Kasumi-1 (cell line): ENCODE measurements at regions not wholly inside any gene's neighbourhood (a gene's known extent, or its start where the extent isn't known, plus 50 kb on each side); places are given as distances from the start of the nearest gene placed in this dataset.

Source experiments
- DNase-seq, 2 experiments: peaks; one replicate each; lab custom pipeline; 2025; lab: John Stamatoyannopoulos, UW

GRCh38 chr3:103624271-103624670 is 1189.5 kb downstream of the ZPLD1 start:
- peak; percentile 2 to 16 for DNase-seq

DNA sequence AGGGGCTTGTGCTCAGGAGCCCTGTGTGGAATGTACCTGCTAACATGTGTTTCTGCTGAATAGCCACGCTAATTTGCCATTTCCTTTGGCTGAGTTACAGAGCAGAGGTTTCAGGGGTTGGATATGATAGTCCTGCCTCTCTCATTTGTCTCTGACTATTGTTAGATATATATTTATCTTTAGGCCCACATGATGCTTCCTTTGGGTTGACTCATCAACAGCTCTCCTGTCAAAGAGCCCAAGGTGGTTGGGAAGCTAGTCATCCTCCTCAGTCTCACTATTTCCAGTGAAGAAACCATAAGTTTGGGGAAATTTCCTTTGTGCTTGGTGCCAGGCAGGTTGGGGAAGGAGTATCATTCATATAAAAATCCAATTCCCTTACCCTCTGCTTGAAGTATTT is 1194.6 kb downstream of the ZPLD1 start:
- DNase-seq = no peak

- DNase-seq = no peak
Observed at GRCh38 chr3:103644450-103644849, 1209.6 kb downstream of the ZPLD1 start.

DNA sequence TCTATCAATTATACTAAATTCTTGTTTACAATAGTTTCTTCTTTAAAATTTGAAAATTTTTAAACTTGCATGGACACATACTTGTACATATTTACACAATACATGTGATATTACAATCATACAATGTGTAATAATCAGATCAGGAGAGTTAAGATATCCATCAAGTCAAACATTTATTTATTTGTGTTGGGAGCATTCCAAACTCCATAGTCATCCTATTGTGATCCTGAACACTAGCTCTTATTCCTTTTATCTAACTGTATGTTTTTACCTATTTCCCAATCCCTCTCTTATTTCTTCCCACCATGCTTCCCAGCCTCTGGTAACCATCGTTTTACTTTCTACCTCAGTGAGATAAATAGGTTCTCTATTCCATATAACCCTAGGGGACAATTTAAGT is 1219.2 kb downstream of the ZPLD1 start:
- no peak for DNase-seq

GRCh38 chr3:103657756-103658155 is 1222.9 kb downstream of the ZPLD1 start:
- no peak for DNase-seq

DNA sequence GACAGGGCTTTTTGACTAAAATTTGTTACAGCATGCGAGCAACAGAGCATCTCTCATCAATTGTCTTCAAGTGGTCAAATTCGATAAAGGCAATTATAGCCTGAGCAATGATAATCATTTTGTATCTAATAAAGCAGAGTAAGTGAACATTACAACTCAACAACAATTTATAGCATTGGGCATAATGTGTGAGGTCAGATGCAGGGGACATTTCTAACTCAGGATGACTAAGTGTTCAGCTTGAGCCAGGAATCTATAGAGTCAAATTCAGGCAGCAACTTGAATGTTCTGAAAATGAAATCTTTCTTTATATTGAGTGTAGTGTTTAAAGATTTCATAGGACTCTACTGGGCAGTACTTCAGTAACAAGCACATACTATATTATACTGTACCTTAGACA is 1226.0 kb downstream of the ZPLD1 start:
- no peak for DNase-seq

DNA sequence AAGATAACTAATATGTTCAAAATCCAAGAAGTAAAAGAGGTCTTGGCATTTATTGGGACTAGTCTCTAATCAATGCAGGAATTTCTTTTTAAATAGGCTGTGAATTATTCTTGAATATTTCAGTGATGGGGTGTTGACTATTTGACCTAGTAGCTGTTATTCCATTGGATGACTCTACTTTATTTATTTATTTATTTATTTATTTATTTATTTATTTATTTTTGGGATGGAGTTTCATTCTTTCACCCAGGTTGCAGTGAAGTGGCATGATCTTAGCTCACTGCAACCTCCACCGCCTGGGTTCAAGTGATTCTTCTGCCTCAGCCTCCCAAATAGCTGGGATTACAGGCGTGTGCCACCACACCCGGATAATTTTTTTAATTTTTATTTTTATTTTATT is 1227.8 kb downstream of the ZPLD1 start:
- DNase-seq = no peak

- no peak for DNase-seq
Observed at GRCh38 chr3:103672346-103672745, 1237.5 kb downstream of the ZPLD1 start.

DNA sequence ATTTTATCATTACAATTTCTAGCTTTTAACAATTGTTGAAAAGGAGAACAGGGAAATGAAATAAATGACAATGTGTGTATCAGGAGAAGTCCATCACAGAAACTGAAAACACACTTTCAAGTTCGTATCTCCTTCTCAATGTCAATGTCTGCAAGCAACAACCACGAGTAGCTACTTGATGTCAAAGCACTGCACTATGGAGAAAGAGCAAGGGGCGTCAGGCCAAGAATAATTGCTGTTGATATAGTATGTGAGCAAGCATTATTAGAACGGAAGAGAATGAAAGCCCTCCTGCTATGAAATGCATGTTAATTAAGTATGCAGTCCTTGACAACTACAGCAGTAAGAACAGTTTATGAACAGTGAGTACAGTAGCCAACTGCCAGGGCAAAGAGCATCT is 1250.1 kb downstream of the ZPLD1 start:
- DNase-seq = no peak

DNA sequence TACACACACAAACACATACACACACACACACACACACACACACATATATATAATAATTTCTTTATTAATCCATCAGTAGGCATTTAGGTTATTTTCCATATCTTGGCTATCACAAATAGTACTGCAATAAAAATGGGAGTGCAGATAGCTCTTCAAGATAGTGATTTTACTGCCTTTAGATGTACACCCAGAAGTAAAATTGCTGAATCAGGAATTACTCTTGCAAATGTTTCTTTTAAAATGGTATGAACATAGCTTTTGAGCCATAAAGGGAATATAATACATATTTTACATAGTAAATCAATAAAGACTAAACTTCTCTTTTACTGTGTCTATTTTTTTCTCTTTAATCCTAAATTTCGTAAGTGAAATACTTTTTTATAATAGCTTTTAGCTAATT is 1251.1 kb downstream of the ZPLD1 start:
- DNase-seq = no peak

GRCh38 chr3:103690536-103690935 is 1255.7 kb downstream of the ZPLD1 start:
- DNase-seq = no peak

DNA sequence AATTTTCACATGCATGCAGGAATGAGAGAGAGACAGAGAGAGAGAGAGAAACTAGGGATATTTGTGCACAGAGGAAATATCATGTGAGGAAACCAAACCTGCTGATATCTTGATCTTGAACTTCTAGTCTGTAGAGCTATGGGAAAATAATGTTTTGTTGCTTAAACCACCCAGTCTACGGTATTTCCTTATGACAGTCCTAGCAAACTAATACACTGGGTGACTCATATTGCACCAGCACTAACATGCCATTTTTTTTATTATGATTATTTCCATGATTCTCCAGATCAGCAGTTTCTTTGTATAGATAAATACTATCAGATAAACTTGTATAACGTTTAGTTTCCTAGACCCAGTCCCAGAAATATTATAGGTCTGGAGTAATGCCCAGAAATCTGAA is 1259.0 kb downstream of the ZPLD1 start:
- DNase-seq = no peak

DNA sequence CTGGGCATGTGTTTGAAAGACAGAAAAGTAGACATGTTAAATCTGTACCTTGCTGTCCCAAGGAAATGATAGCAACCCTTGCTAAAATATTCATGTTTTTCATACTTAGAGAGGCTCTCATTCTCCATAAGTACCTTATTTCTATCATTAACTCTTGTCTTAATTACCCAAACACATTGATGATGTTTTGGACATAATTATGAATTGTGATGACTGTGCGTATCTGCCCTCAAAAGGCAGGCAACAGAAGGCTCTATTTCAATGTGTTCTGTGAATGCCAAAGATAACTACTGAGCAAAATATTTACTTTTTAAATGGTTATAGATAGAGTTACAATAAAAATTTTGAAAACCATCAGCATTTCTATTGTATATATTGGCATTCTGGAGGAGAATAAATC is 1263.8 kb downstream of the ZPLD1 start:
- no peak for DNase-seq

DNA sequence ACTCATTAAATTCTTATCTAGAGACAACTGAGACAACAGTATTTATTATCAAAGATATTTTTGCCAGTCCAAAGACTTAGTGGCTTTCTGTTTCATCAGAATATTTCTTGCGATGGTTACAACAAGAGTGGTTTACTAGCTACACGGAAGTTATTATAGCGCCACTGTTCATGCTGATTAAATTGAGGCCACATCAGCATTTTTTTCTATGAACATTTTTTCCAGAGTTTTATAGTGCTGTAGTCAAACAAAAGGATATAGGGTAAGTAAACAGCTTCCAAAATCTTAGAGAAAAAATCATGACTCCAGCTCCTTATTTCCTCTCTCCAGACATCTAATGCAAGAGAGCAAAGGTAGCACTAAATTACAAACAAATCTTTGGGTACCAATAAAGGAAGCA is 1264.4 kb downstream of the ZPLD1 start:
- no peak for DNase-seq

DNA sequence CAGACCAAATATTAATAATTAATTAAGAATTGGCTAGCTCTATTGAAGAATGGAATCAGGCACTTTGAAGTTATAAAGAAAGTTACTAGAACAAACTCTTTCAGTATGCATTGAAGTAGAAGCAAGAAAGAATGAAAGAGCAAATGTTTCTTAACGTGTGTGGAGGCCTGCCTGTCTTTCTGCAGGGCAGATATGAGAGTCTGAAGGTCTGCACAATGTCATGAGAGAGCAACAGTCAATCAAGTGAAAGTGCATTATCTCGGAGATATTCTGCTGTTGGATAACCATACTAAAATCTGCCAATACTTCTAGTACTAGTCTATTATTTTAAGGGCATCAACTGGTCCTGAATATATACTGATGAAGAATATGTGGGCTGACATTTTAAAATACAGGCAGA is 1270.8 kb downstream of the ZPLD1 start:
- no peak for DNase-seq

DNA sequence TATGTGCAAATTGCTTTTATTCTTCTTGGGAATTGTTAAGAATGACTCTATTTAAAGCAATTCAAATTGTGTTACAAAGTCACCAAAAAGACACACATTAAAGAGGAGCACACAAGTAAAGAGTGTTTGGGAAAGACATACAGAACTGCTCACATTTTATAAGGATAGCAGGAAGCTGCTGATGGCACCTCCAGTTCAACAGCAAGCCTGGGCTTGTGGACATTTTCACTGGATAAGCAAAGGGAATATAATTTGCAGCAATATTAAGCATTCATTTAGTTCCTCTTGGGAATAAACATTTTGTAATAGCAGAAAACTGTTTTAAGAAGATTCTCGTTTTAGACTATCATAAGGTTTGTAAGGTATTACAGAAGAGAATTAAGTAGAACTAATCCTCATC is 1271.9 kb downstream of the ZPLD1 start:
- no peak for DNase-seq

GRCh38 chr3:103711670-103712069 is 1276.9 kb downstream of the ZPLD1 start:
- no peak for DNase-seq

- DNase-seq = peak; percentile 38 to 47
Observed at GRCh38 chr3:103712320-103713008, 1277.6 kb downstream of the ZPLD1 start.

- DNase-seq = no peak
Observed at GRCh38 chr3:103729547-103729946, 1294.7 kb downstream of the ZPLD1 start.

DNA sequence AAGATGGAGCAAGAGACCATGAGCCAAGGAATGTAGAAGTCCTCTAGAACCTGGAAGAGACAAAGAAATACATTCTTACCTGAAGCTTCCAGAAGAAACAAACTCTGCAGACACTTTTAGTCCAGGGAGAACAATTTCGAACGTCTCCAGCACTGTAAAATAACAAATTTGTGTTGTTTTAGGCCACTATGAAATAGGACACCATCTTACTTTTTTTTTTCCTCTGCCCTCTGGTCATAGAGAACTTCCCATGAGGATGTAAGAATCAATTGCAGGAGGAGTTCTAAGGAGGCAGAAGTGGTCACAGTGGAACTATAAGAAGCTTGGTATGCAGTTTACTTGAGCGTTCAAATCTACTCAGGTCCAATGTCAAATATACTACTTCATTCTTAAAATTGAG is 1295.9 kb downstream of the ZPLD1 start:
- no peak for DNase-seq

- DNase-seq = no peak
Observed at GRCh38 chr3:103752986-103753385, 1318.2 kb downstream of the ZPLD1 start.

- DNase-seq = no peak
Observed at GRCh38 chr3:103767635-103768034, 1332.8 kb downstream of the ZPLD1 start.

DNA sequence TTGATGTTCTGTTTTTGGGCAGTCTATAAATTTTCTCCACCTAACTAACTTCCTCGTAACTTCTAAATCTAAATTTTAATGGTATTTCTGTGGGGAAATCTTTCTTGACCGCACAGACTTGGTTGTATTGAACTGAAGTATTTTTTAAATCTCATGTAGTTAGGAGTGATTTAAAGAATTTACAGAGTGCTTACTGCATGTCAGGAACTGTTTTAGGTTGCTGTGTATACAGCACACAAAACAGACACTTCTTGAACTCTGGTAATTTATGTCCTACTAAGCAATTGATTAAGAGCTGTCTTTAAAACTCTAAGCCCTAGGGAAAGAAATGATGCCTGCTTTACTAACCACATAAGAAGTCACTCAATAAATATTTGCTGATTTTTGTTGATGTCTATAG is 1350.2 kb downstream of the ZPLD1 start:
- no peak for DNase-seq

GRCh38 chr3:103785537-103785936 is 1350.7 kb downstream of the ZPLD1 start:
- DNase-seq = no peak

- DNase-seq = no peak
Observed at GRCh38 chr3:103786296-103786695, 1351.5 kb downstream of the ZPLD1 start.
